HG02938 (cell line): ENCODE measurements at regions not wholly inside any gene's neighbourhood (a gene's known extent, or its start where the extent isn't known, plus 50 kb on each side); places are given as distances from the start of the nearest gene placed in this dataset.

Experiments used
- ATAC-seq: cut with Tn5 transposase; IDR thresholded peaks from one replicate; pipeline ENCODE4 v1.9.1; 2021; ENCODE audit warnings: mild to moderate bottlenecking, moderate library complexity; ENCODE audit not compliant: unreplicated experiment

DNA sequence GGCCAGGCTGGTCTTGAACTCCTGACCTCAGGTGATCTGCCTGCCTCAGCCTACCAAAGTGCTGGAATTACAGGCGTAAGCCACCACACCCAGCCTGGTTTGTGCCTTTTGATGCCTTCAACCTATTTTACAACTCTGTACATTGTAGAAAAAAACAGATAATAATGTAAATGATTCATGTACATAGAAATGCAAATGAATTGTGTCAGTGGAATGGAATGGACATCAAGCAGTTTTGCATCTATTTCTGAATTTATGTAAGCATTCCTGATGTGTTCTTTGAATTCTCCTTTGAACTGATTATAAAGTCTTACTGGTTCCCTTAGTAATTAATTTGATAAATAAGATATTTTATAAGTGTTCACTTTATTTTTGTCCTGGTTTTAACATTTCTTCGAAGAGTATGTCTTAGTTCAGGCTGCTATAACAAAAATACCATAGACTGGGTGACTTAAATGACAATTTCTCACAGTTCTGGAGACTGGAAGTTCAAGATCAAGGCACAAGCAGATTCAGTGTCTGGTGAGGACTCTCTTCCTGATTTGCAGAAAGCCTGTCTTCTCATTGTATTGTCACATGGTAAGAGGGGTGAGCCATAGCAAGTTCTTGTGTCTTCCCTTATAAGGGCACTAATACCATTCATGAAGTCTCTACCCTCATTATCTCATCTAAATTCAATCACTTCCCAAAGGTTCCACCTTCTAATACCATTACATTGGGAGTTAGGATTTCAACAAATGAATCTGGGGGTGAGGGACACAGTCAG lies 162.2 kb upstream of the S100G start:
- ATAC-seq, result no peak

DNA sequence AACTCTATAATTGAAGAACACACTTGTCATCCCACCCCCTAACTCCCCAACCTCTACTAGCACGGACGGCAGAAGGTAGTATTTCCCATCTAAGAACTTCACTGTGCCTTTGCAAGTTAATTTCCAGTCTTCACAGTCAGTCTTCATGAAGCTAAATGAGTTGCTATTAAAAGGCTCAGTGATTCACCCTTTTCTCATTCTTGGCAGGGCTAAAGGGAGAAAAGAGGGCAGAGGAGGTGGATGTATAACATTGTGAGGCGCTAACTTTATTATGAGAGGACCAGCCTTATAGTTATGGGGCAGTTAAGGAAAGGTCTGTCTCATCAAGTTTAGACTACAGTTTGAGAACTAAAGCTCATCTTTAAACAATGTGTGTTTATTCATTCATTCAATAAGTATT lies 161.0 kb upstream of the S100G start:
- no peak for ATAC-seq

DNA sequence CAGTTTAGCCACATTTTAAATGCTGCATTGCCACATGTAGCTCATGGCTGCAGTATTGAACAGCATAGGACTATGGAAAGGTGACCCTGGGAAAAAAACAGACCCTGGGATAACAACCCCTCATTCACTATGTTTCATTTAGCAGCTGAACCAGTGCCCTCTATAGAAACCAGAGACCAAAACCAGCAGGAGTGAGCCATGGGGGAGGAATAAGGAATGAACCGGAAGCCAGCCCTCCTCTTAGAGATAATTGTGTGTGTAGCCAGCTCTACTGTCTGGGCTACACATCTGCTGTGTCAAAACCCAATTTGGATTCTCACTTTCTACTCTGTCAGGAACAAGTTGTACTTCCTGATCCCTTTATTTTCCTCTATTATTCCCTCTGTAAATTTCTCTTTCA lies 158.5 kb upstream of the S100G start:
- no peak for ATAC-seq

DNA sequence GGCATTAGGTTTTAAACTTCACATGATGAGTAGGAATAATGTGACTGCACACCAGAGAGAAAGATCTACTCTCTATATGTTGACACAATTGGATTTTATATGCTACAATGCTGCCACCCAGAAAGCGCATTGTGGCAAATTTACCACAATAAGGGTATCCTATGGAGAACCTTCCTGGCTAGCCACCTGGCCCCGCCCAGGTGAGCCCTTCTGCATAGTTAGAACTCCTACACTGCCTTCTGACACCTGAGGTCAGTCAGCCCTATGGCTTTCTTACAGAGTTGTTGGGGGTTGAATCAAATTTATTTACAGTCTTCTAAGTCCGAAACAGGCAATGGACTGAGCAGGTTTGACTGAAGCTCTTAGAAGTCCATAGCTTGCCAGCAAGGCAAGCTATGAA lies 153.8 kb upstream of the S100G start:
- ATAC-seq, result no peak

DNA sequence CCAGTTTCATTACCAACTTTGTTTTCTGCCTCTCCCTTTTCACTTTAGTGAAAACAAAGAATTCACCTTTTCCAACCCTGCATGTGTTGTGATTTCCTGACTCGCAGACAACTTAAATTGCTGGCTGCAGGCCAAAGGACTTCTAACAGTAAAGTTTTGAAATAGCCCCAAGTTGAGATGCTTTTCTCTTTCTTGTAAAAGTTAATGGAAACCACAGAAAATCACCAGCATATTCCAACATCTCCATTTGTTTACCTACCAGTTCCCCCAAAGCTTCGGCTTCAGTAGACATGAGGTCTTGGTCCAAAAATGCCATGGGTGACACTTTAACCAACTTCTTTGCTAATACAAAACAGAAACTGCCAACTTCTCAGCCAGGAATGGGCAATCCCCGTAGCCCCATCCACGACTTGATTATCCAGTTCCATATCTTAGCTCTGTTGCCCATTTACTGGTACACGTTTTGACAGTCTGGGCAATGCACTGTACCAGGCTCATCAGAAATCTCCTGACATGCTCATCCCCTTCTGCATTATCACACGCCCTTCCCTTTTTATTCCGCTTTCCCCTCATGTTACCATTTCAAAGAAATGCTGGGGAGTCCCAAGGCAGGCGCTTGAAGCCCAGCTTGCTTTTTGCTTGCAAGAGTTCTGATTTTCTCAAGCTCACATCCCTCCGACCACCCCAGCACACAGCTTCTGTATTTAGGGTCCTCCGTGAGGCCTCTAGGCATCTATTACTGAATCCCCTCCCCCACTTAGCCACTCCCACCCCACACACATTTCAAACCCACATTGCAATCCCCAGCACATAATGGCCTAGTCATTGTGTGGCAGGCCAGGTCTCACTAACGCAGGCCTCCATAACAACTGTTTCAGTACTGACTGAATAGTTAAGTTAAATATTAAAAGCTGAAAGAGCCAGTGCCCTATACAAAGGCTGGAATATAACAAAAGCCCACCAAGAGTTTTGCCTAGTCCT lies 137.9 kb upstream of the S100G start:
- no peak for ATAC-seq

DNA sequence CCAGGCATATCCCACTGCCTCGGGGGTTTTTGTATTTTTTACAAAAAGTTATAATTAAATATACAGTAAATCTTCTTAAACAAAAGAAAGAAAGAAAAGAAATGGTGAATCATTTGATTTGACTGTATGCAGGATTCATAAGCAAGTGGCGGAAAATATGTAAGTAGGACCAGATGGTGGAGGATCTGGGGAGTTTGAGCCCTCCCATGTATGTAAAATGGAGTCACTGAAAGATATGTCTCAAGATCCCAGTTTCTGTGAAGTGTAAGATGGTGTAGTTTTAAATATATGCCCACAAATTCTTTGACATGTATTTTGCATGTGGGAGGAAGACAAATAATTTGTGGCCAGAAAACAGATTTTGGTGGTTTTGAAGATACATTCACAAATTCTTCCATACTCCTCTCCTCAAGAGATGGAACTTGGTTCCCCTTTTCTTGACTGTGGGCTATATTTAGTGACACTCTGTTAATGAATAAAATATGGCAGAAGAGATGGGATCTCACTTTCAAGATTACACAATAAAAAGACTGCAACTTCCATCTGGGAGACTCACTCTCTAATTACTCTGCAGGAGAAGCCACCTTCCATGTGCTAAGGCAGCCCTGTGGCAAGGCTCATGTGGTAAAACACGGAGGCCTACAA lies 133.6 kb upstream of the S100G start:
- no peak for ATAC-seq

DNA sequence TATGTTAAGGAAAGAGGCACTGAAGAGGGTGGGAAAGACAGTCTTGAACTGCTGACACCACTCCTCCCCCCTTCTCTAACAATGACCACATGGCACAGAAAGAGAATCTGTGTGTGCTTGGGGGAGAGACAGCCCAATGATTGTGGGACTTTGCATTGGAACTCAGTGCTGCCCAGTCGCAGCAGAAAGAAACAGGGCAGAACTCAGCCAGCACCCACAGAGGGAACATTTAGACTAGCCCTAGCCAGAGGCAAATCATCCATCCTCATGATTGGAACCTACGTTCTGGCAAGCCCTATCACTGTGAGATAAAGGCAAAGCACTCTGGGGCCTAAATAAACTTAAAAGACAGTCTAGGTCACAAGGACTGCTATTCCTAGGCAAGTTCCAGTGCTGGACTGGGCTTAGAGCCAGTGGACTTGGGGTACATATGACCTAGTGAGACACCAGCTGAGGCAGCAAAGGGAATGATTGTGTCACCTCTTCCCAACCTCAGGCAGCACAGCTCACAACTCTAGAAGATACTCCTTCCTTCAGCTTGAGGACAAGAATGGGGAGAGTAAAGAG lies 132.8 kb upstream of the S100G start:
- no peak for ATAC-seq

DNA sequence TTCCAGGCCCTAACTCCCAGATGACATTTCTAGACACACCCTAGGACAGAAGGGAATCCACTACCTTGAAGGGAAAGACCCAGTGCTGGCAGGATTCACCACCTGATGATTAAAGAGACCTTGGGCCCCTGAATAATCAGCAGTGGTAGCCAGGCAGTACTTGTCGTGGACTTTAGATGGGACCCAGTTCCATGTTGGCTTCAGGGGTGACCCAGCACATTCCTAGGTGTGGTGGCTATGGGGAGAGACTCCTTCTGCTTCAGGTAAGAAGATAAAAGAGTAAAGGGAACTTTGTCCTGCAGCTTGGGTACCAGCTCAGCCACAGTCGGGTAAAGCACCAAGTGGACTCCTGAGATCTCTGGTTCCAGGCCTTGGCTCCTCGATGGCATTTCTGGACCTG lies 131.8 kb upstream of the S100G start:
- no peak for ATAC-seq

DNA sequence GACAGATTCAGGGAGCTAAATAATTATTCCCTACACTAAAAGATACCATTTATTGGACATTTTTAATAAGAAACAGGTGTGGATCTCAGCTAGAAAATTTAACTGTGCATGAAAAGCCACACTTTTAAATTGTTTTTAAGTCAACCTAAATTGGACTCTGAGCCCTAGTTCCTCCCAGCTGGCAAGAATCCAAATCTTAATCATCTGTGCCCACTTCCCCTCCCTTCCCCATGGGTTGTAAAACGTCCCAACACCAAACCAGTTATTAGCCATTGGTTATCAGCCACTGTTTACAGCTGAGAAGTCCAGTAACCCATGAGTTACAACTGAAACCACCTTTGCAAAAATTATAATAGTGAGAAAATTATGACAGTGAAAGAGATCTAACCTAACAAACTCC lies 125.6 kb upstream of the S100G start:
- no peak for ATAC-seq

DNA sequence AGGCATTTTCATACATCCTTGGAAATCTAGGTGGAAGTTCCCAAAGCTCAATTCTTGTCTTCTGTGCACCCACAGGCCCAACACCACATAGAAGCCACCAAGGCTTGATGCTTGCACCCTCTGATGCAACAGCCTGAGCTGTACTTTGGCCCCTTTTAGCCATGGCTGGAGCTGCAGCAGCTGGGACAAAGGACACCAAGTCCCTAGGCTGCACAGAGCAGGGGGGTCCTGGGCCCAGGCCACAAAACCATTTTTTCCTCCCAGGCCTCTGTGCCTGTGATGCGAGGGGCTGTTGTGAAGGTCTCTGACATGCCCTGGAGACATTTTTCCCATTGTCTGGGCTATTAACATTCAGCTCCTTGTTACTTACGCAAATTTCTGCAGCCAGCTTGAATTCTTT lies 124.0 kb upstream of the S100G start:
- ATAC-seq, result no peak

DNA sequence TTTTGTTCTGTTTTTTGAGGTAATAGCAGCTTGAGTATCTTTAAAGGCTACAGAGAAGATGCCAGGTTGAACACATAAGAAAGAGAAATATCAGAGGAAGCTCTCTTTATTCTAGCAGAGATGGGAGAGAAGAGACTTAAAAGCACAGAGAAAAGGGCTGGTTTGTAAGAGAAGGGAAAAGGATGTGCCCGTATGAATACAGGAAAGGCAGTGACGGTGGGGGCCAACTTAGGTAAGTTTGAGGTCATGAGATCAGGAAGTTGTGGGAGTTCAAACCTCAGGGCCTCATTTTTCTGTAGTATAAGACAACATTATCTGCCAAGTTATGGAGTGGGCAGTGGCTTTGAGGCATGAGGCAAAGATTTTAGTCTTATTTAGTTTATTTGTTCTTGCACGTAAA lies 121.3 kb upstream of the S100G start:
- no peak for ATAC-seq
